ENCODE measurements at regions not wholly inside any gene's neighbourhood (a gene's known extent, or its start where the extent isn't known, plus 50 kb on each side); places are given as distances from the start of the nearest gene placed in this dataset.

DNA sequence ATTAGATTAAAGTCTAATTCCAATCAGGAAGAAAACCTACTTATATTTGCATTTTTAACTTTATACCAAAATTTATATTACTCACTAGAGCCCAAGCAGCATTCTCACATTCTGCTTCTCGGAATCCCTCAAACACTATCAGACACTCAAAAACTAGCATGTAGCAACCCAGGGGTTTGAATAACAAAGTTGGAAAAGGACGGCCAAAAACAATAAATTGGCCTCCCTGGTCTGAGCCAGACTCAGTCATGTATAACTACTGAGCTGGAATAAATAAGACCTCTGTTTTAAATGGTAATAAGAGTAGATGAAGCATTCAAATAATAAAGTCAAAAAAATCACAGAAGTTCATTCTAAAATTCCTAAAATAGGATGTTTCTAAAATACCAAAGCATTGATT is 290.9 kb downstream of the IRS1 start:
- in situ Hi-C loops (cut with HindIII; ENCODE audit: low pct_unique_long_range_greater_than_20kb, low sequenced_read_pairs), result no loop called here
- BruUV-seq (replicated peaks), result no TSS peak
- Histone ChIP-seq H3K27ac (ENCODE audit: low read length) (no peak overlapping the region), H3K27me3 (ENCODE audit: control insufficient read depth, insufficient read depth, low read length) (no peaks in the 10 kb centered on the region), H3K4me3 (ENCODE audit: low read depth in 2 of 2, low read length in 2 of 2) (no peak overlapping the region), H3K36me3 (ENCODE audit: control insufficient read depth, insufficient read depth, low read length) (no peaks in the 10 kb centered on the region), H3K4me1 (ENCODE audit: control insufficient read depth, insufficient read depth, low read length) (no peaks in the 10 kb centered on the region), H3K9me3 (ENCODE audit: control insufficient read depth, insufficient read depth, low read depth, low read length) (no peaks in the 10 kb centered on the region; the same call in 1 of the 2 replicates)
- DNase-seq (ENCODE audit: low read depth, low spot score) (no peak), ATAC-seq (no peak)
- CTCF ChIA-PET, result no interaction called here
- TF ChIP-seq SIN3A (IDR thresholded peaks at IDR 0.05; ENCODE audit: borderline replicate concordance, insufficient read depth, low read depth, low read length), result no peak
- TF ChIP-seq, protein P1, sequence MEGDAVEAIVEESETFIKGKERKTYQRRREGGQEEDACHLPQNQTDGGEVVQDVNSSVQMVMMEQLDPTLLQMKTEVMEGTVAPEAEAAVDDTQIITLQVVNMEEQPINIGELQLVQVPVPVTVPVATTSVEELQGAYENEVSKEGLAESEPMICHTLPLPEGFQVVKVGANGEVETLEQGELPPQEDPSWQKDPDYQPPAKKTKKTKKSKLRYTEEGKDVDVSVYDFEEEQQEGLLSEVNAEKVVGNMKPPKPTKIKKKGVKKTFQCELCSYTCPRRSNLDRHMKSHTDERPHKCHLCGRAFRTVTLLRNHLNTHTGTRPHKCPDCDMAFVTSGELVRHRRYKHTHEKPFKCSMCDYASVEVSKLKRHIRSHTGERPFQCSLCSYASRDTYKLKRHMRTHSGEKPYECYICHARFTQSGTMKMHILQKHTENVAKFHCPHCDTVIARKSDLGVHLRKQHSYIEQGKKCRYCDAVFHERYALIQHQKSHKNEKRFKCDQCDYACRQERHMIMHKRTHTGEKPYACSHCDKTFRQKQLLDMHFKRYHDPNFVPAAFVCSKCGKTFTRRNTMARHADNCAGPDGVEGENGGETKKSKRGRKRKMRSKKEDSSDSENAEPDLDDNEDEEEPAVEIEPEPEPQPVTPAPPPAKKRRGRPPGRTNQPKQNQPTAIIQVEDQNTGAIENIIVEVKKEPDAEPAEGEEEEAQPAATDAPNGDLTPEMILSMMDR (IDR thresholded peaks at IDR 0.05), result no peak
- TF ChIP-seq, protein P2, sequence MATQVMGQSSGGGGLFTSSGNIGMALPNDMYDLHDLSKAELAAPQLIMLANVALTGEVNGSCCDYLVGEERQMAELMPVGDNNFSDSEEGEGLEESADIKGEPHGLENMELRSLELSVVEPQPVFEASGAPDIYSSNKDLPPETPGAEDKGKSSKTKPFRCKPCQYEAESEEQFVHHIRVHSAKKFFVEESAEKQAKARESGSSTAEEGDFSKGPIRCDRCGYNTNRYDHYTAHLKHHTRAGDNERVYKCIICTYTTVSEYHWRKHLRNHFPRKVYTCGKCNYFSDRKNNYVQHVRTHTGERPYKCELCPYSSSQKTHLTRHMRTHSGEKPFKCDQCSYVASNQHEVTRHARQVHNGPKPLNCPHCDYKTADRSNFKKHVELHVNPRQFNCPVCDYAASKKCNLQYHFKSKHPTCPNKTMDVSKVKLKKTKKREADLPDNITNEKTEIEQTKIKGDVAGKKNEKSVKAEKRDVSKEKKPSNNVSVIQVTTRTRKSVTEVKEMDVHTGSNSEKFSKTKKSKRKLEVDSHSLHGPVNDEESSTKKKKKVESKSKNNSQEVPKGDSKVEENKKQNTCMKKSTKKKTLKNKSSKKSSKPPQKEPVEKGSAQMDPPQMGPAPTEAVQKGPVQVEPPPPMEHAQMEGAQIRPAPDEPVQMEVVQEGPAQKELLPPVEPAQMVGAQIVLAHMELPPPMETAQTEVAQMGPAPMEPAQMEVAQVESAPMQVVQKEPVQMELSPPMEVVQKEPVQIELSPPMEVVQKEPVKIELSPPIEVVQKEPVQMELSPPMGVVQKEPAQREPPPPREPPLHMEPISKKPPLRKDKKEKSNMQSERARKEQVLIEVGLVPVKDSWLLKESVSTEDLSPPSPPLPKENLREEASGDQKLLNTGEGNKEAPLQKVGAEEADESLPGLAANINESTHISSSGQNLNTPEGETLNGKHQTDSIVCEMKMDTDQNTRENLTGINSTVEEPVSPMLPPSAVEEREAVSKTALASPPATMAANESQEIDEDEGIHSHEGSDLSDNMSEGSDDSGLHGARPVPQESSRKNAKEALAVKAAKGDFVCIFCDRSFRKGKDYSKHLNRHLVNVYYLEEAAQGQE (IDR thresholded peaks at IDR 0.05; ENCODE audit: insufficient read depth in 1 of 2, low read depth in 2 of 2, low read length in 1 of 2), result no peak
- no peak for TF ChIP-seq TCF7L2 (IDR thresholded peaks at IDR 0.05; ENCODE audit: low read depth, low read length)
- TF ChIP-seq POLR2AphosphoS5 (IDR thresholded peaks at IDR 0.05; ENCODE audit: low read depth, low read length), result no peak
- POLR2A ChIA-PET, result no interaction called here
- intact Hi-C loops (cut with micrococcal nuclease; ENCODE audit: unreplicated experiment), result no loop called here

DNA sequence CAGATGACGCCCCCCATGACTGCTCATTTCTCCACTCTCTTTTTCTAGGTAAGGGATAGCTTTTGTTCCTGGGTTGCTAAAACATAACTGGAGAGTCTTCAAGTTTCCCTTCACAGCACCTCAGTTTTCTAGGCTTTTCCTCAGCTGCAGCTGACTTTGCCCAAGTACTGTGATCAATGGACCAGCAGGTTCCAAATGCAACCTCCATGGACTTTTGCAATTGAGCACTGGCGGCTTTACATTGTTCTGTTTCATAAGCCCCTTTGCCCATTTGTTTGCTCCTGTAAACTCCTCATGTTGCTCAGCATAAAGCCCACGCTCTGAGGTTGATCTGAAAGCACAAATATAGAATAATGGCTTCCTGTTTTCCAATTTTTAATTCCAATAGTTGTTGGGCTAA is 291.6 kb downstream of the IRS1 start:
- TF ChIP-seq, protein P1 (IDR thresholded peaks at IDR 0.05), result no peak
- TF ChIP-seq TCF7L2 (IDR thresholded peaks at IDR 0.05; ENCODE audit: low read depth, low read length) (no peak), POLR2AphosphoS5 (IDR thresholded peaks at IDR 0.05; ENCODE audit: low read depth, low read length) (no peak), SIN3A (IDR thresholded peaks at IDR 0.05; ENCODE audit: borderline replicate concordance, insufficient read depth, low read depth, low read length) (no peak)
- TF ChIP-seq, protein P2 (IDR thresholded peaks at IDR 0.05; ENCODE audit: insufficient read depth in 1 of 2, low read depth in 2 of 2, low read length in 1 of 2), result no peak
- H3K4me3 ChIP-seq (ENCODE audit: low read depth in 2 of 2, low read length in 2 of 2), result no peak overlapping the region
- intact Hi-C loops (cut with micrococcal nuclease; ENCODE audit: unreplicated experiment), result no loop called here
- ATAC-seq (no peak), DNase-seq (ENCODE audit: low read depth, low spot score) (no peak)
- BruUV-seq (replicated peaks), result no TSS peak
- no peaks in the 10 kb centered on the region for H3K27me3 ChIP-seq (ENCODE audit: control insufficient read depth, insufficient read depth, low read length)
- H3K27ac ChIP-seq (ENCODE audit: low read length), result no peak overlapping the region
- H3K4me1 ChIP-seq (ENCODE audit: control insufficient read depth, insufficient read depth, low read length), result no peaks in the 10 kb centered on the region
- H3K36me3 ChIP-seq (ENCODE audit: control insufficient read depth, insufficient read depth, low read length), result no peaks in the 10 kb centered on the region
- in situ Hi-C loops (cut with HindIII; ENCODE audit: low pct_unique_long_range_greater_than_20kb, low sequenced_read_pairs), result no loop called here
- CTCF ChIA-PET, result no interaction called here
- H3K9me3 ChIP-seq (ENCODE audit: control insufficient read depth, insufficient read depth, low read depth, low read length), result no peaks in the 10 kb centered on the region; the same call in 1 of the 2 replicates
- POLR2A ChIA-PET, result interaction anchor here (0.6 kb wide), 1 partner anchor 845 kb away, joined by 4 read pairs; no protein-coding TSS in a partner anchor

All from Panc1 (cell line).